ENCODE measurements at regions not wholly inside any gene's neighbourhood (a gene's known extent, or its start where the extent isn't known, plus 50 kb on each side); places are given as distances from the start of the nearest gene placed in this dataset.

GRCh38 chr18:27423581-27423980 lies 238.5 kb upstream of the CHST9 start:
- TF ChIP-seq CTCF (IDR thresholded peaks at IDR 0.05) = no peak
- no peak for TF ChIP-seq POLR2A (IDR thresholded peaks at IDR 0.05)

Data from lower leg skin (tissue), 3 donors.